PC-9 (cell line): ENCODE measurements at regions not wholly inside any gene's neighbourhood (a gene's known extent, or its start where the extent isn't known, plus 50 kb on each side); places are given as distances from the start of the nearest gene placed in this dataset.

Experiments used
- CTCF ChIP-seq: fragments of 200-600 bp; sonication (generic); conservative IDR thresholded peaks from 2 replicates; pipeline ENCODE4 v1.6.1; 2017; ENCODE audit warnings: mixed run types, antibody characterized with exemption, mild to moderate bottlenecking, moderate library complexity
- EZH2 ChIP-seq: fragments of 200-600 bp; sonication (generic); IDR thresholded peaks from 2 replicates; pipeline ENCODE4 v1.8.0; 2017; ENCODE audit warnings: antibody characterized with exemption, low read depth

GRCh38 chr6:17206566-17207072 is 74.5 kb upstream of the RBM24 start:
- TF ChIP-seq EZH2, result no peak
- TF ChIP-seq CTCF, result no peak
